Trophoblast cell (in vitro differentiated cells and primary cell): ENCODE measurements at regions not wholly inside any gene's neighbourhood (a gene's known extent, or its start where the extent isn't known, plus 50 kb on each side); places are given as distances from the start of the nearest gene placed in this dataset.

ENCODE experiments used
- DNase-seq, 2 donors: peaks; one replicate each; pipeline ENCODE4 v3.0.0-alpha.2; 2016
- H2AFZ ChIP-seq: 2 replicates; pipeline ENCODE4 v1.6.1; 2013; ENCODE audit warnings: low read length, moderate library complexity, mild to moderate bottlenecking; ENCODE audit not compliant: insufficient read depth, poor library complexity
- H2AK5ac ChIP-seq: 2 replicates; pipeline ENCODE4 v1.6.1; 2013; ENCODE audit warnings: mild to moderate bottlenecking, low read length
- H2BK120ac ChIP-seq: 2 replicates; pipeline ENCODE4 v1.6.1; 2013; ENCODE audit warnings: low read length, mild to moderate bottlenecking, moderate library complexity; ENCODE audit not compliant: insufficient read depth, poor library complexity
- H2BK12ac ChIP-seq: 2 replicates; pipeline ENCODE4 v1.6.1; 2013; ENCODE audit warnings: mild to moderate bottlenecking, low read length, moderate library complexity
- H2BK5ac ChIP-seq: 2 replicates; pipeline ENCODE4 v1.6.1; 2013; ENCODE audit warnings: low read length, low read depth, moderate library complexity, mild to moderate bottlenecking; ENCODE audit not compliant: poor library complexity
- H3K14ac ChIP-seq: 2 replicates; pipeline ENCODE4 v1.6.1; 2013; ENCODE audit warnings: mild to moderate bottlenecking, low read length
- H3K18ac ChIP-seq: 2 replicates; pipeline ENCODE4 v1.6.1; 2013; ENCODE audit warnings: mild to moderate bottlenecking, low read length
- H3K23ac ChIP-seq: 2 replicates; pipeline ENCODE4 v1.6.1; 2013; ENCODE audit warnings: low read length
- H3K27ac ChIP-seq: 2 replicates; pipeline ENCODE4 v1.5.1; 2013; ENCODE audit warnings: low read depth, mild to moderate bottlenecking, inconsistent platforms, low read length, moderate library complexity
- H3K27me3 ChIP-seq: 2 replicates; pipeline ENCODE4 v1.6.1; 2013; ENCODE audit warnings: inconsistent platforms, mild to moderate bottlenecking, low read length, moderate library complexity; ENCODE audit not compliant: insufficient read depth
- H3K36me3 ChIP-seq, 2 experiments: 1 replicate in 1 of 2; 2 replicates in 1 of 2; pipeline ENCODE4 v1.6.1; 2013; ENCODE audit warnings: low read length in 2 of 2, mild to moderate bottlenecking in 2 of 2, moderate library complexity in 1 of 2; ENCODE audit not compliant: insufficient read depth in 2 of 2, control insufficient read depth in 1 of 2
- H3K4ac ChIP-seq: 2 replicates; pipeline ENCODE4 v1.6.1; 2013; ENCODE audit warnings: low read depth, mild to moderate bottlenecking, low read length, moderate library complexity
- H3K4me1 ChIP-seq, 2 experiments: 1 replicate in 1 of 2; 2 replicates in 1 of 2; pipeline ENCODE4 v1.6.1; 2013; ENCODE audit warnings: low read length in 2 of 2, mild to moderate bottlenecking in 2 of 2, moderate library complexity in 1 of 2; ENCODE audit not compliant: insufficient read depth in 2 of 2, control insufficient read depth in 1 of 2
- H3K4me2 ChIP-seq: 2 replicates; pipeline ENCODE4 v1.6.1; 2013; ENCODE audit warnings: inconsistent platforms, mild to moderate bottlenecking, low read length, moderate library complexity
- H3K4me3 ChIP-seq: 2 replicates; pipeline ENCODE4 v1.5.1; 2013; ENCODE audit warnings: mild to moderate bottlenecking, low read depth, low read length, inconsistent platforms
- H3K79me1 ChIP-seq: one replicate; pipeline ENCODE4 v1.6.1; 2013; ENCODE audit warnings: low read length
- H3K79me2 ChIP-seq: 2 replicates; pipeline ENCODE4 v1.6.1; 2013; ENCODE audit warnings: low read length, mild to moderate bottlenecking; ENCODE audit not compliant: control insufficient read depth, insufficient read depth, poor library complexity
- H3K9ac ChIP-seq: 2 replicates; pipeline ENCODE4 v1.6.1; 2013; ENCODE audit warnings: mild to moderate bottlenecking, low read length
- H3K9me3 ChIP-seq: 2 replicates; pipeline ENCODE4 v1.6.1; 2013; ENCODE audit warnings: low read depth, mild to moderate bottlenecking, control low read depth, inconsistent platforms, low read length; ENCODE audit not compliant: insufficient read depth
- H4K12ac ChIP-seq: 2 replicates; pipeline ENCODE4 v1.6.1; 2013; ENCODE audit warnings: low read depth, mild to moderate bottlenecking, low read length, moderate library complexity
- H4K8ac ChIP-seq: 2 replicates; pipeline ENCODE4 v1.6.1; 2013; ENCODE audit warnings: low read depth, mild to moderate bottlenecking, low read length, moderate library complexity
- H4K91ac ChIP-seq: one replicate; pipeline ENCODE4 v1.6.1; 2013; ENCODE audit warnings: low read depth, mild to moderate bottlenecking, low read length, moderate library complexity
- WGBS: extraction: QIAGEN DNeasy Blood & Tissue Kit; methylation state at CpG from one replicate; pipeline ENCODE4 v1.1.7; 2013; ENCODE audit warnings: missing lambda C conversion rate; ENCODE audit not compliant: insufficient read length, insufficient coverage; ENCODE audit errors: extremely low coverage; 5-methylcytosine and 5-hydroxymethylcytosine counted together

DNA sequence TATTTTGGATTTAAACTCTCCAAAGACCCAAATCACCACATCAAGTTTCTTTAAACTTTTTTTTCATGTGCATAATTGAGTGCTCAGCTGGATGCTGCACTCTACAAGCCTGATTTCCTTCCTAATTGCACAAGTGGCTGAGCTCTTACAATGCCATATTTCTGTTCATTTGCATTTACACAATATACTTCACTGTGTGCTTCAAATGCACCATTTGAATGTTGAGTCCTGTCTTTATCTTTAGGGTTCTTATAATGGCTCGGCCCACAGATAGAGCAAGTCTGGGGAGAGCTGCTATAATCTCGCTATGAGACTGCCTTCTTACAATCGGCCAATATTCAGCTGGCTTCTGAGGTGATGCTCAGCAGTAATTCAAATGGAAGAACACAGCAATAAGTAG, 200.6 kb upstream of the MAP3K7 start:
- no peaks in the 10 kb centered on the region for H3K27me3 ChIP-seq
- no peak overlapping the region for H3K4me3 ChIP-seq
- H3K18ac ChIP-seq: no peak overlapping the region
- no peak overlapping the region for H3K9ac ChIP-seq
- no peak overlapping the region for H2AK5ac ChIP-seq
- H3K4me1 ChIP-seq: peaks cover 3 to 5% of the 10 kb centered on the region in 2 experiments
- H3K14ac ChIP-seq: no peak overlapping the region
- DNase-seq: no peak
- H4K8ac ChIP-seq: no peak overlapping the region
- H3K36me3 ChIP-seq: no peaks in the 10 kb centered on the region
- no peak overlapping the region for H3K4me2 ChIP-seq
- H3K9me3 ChIP-seq: no peaks in the 10 kb centered on the region
- H3K27ac ChIP-seq: no peak overlapping the region
- no peak overlapping the region for H4K12ac ChIP-seq
- H3K79me2 ChIP-seq: no peaks in the 10 kb centered on the region
- H4K91ac ChIP-seq: no peak overlapping the region
- no peak overlapping the region for H2BK120ac ChIP-seq
- H2BK12ac ChIP-seq: no peak overlapping the region
- no peak overlapping the region for H2BK5ac ChIP-seq
- no peak overlapping the region for H2AFZ ChIP-seq
- no peaks in the 10 kb centered on the region for H3K79me1 ChIP-seq
- no peak overlapping the region for H3K4ac ChIP-seq
- no peak overlapping the region for H3K23ac ChIP-seq
- WGBS: no CpG with 5 or more reads among the region's 3 CpGs

DNA sequence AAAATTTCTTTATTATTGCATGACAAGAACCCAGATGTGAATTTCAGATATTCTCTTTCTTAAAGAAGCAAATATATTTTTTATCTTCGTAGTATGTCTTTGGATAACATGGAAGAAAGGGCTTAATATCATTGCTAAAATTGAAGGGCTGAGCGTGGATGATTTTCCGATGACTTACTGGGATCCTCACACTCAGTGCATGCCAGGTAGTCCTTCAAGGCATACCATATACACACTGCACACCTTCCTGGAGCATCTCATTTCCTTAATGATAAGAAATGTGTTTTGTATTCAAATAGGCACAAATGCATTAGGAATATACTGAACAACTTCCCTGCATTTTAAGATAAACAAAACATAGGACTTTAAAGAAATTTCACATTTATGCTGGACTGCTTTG, 193.9 kb upstream of the MAP3K7 start:
- no peak overlapping the region for H3K14ac ChIP-seq
- H2AFZ ChIP-seq: no peak overlapping the region
- no peaks in the 10 kb centered on the region for H3K79me1 ChIP-seq
- no peaks in the 10 kb centered on the region for H3K36me3 ChIP-seq
- H3K4me3 ChIP-seq: no peak overlapping the region
- H2BK5ac ChIP-seq: no peak overlapping the region
- no peak overlapping the region for H3K18ac ChIP-seq
- H3K4me2 ChIP-seq: no peak overlapping the region
- H3K4me1 ChIP-seq: no peaks in the 10 kb centered on the region
- no peak overlapping the region for H4K91ac ChIP-seq
- DNase-seq: no peak
- WGBS: no CpG with 5 or more reads among the region's 3 CpGs
- no peak overlapping the region for H4K12ac ChIP-seq
- H3K4ac ChIP-seq: no peak overlapping the region
- no peak overlapping the region for H2BK12ac ChIP-seq
- no peak overlapping the region for H3K9ac ChIP-seq
- H2AK5ac ChIP-seq: no peak overlapping the region
- H3K23ac ChIP-seq: no peak overlapping the region
- H3K9me3 ChIP-seq: no peaks in the 10 kb centered on the region
- no peaks in the 10 kb centered on the region for H3K27me3 ChIP-seq
- H2BK120ac ChIP-seq: no peak overlapping the region
- H3K27ac ChIP-seq: no peak overlapping the region
- H4K8ac ChIP-seq: no peak overlapping the region
- no peaks in the 10 kb centered on the region for H3K79me2 ChIP-seq

DNA sequence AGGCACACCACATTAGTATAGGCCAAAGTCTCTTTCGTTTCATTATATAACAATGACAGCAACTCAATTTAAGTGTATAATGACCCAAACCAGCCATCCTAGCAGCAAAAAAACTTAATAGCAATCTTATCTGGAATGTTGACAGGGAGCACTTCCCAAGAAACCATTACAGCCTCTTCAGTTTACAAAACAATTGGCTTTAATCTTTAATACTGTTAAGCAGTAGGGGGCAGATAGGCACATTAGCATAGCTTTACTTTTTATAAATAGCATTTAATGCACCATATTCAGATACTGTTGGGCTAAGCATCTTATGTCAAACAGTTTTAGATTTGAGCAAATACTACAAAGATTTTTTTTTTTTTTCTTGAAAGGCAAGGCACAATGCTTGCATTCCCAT, 193.3 kb upstream of the MAP3K7 start:
- Histone ChIP-seq H2BK120ac (no peak overlapping the region), H3K4me1 (no peaks in the 10 kb centered on the region), H2AK5ac (no peak overlapping the region), H2AFZ (no peak overlapping the region), H3K27me3 (no peaks in the 10 kb centered on the region), H3K4me3 (no peak overlapping the region), H3K4ac (no peak overlapping the region), H2BK12ac (no peak overlapping the region), H3K14ac (no peak overlapping the region), H3K79me2 (no peaks in the 10 kb centered on the region), H3K9me3 (no peaks in the 10 kb centered on the region), H2BK5ac (no peak overlapping the region), H3K9ac (no peak overlapping the region), H3K27ac (no peak overlapping the region), H3K79me1 (no peaks in the 10 kb centered on the region), H4K8ac (no peak overlapping the region), H3K18ac (no peak overlapping the region), H3K23ac (no peak overlapping the region), H3K4me2 (no peak overlapping the region), H4K12ac (no peak overlapping the region), H3K36me3 (no peaks in the 10 kb centered on the region), H4K91ac (no peak overlapping the region)
- no peak for DNase-seq
- WGBS: no CpG with 5 or more reads among the region's 1 CpG

DNA sequence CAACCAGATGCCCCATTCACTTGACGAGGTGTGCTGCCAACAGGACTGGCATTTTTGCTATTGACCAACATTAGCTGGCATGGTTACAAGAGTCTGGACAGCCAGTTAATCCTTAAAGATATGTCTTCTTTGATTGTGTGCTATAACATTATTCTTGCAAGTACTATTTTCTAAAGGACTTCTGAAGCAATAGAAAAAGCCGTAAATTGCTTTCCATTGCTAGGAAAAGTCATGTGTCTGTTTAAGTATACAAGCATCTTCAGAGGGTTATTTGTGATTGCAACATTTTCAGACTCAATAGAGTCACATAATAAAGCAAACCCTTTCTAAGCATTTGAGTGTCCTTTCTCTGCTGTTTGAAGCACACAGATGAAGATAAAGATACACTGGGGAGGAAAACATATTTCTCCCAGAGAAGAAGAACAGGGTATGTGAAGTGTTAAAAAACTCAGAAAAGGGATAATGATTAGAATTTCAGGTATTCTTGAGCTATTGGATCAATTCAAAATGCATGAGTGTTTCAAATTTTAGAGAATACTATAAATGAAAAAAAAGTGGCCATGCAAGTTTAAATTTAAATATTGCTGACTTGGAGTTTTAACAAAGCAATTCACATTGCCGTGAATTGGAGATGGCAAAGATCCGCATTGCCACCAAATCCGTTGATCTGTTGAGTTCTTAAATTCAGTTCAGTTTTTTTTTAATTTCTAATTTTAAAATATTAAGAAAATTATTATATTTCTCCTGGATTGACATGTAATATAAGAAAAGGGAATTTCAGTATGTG, 191.7 kb upstream of the MAP3K7 start:
- Histone ChIP-seq H3K36me3 (no peaks in the 10 kb centered on the region), H3K9me3 (no peaks in the 10 kb centered on the region), H3K27ac (no peak overlapping the region), H3K4me1 (no peaks in the 10 kb centered on the region), H3K4me3 (no peak overlapping the region), H4K91ac (no peak overlapping the region), H2AFZ (no peak overlapping the region), H3K9ac (no peak overlapping the region), H2AK5ac (no peak overlapping the region), H3K4me2 (no peak overlapping the region), H3K23ac (no peak overlapping the region), H2BK5ac (no peak overlapping the region), H4K8ac (no peak overlapping the region), H4K12ac (no peak overlapping the region), H2BK12ac (no peak overlapping the region), H3K14ac (no peak overlapping the region), H3K27me3 (no peaks in the 10 kb centered on the region), H3K4ac (no peak overlapping the region), H3K79me2 (no peaks in the 10 kb centered on the region), H3K18ac (no peak overlapping the region), H3K79me1 (no peaks in the 10 kb centered on the region), H2BK120ac (no peak overlapping the region)
- no peak for DNase-seq
- WGBS: no CpG with 5 or more reads among the region's 5 CpGs
